C4-2B (cell line): ENCODE measurements at regions not wholly inside any gene's neighbourhood (a gene's known extent, or its start where the extent isn't known, plus 50 kb on each side); places are given as distances from the start of the nearest gene placed in this dataset.

ENCODE experiments used
- H3K27ac ChIP-seq: fragments of 450-650 bp; 2 replicates; pipeline ENCODE4 v1.5.1; 2017
- CTCF ChIP-seq: fragments of 450-650 bp; conservative IDR thresholded peaks from 2 replicates; pipeline ENCODE4 v1.5.1; 2017; ENCODE audit warnings: mild to moderate bottlenecking
- ZFX ChIP-seq: fragments of 450-650 bp; IDR thresholded peaks from 2 replicates; pipeline ENCODE4 v1.6.1; 2017

- TF ChIP-seq CTCF (no peak), ZFX (no peak)
- H3K27ac ChIP-seq: no peak overlapping the region
These were observed 1226.6 kb upstream of the ADGRL3 start for GRCh38 chr4:59973492-59973891.

GRCh38 chr4:59979061-59979460 is 1221.1 kb upstream of the ADGRL3 start:
- TF ChIP-seq CTCF (no peak), ZFX (no peak)
- H3K27ac ChIP-seq: no peak overlapping the region

- TF ChIP-seq ZFX: no peak
- no peak overlapping the region for H3K27ac ChIP-seq
These were observed 1216.3 kb upstream of the ADGRL3 start for GRCh38 chr4:59983852-59984251.

GRCh38 chr4:59987289-59987688 is 1212.8 kb upstream of the ADGRL3 start:
- TF ChIP-seq CTCF: no peak
- no peak for TF ChIP-seq ZFX
- no peak overlapping the region for H3K27ac ChIP-seq

GRCh38 chr4:59994118-59994517 is 1206.0 kb upstream of the ADGRL3 start:
- TF ChIP-seq CTCF (peak; percentile 21), ZFX (no peak)
- no peak overlapping the region for H3K27ac ChIP-seq

- TF ChIP-seq CTCF (no peak), ZFX (no peak)
- H3K27ac ChIP-seq: no peak overlapping the region
These were observed 1197.4 kb upstream of the ADGRL3 start for GRCh38 chr4:60002603-60003337.

- TF ChIP-seq CTCF (no peak), ZFX (no peak)
- no peak overlapping the region for H3K27ac ChIP-seq
These were observed 1186.5 kb upstream of the ADGRL3 start for GRCh38 chr4:60013464-60014184.
